HepG2 (cell line): ENCODE measurements at regions not wholly inside any gene's neighbourhood (a gene's known extent, or its start where the extent isn't known, plus 50 kb on each side); places are given as distances from the start of the nearest gene placed in this dataset.
A peak's percentile ranks its signal among the peaks of the same experiment; 100 is the strongest.

ENCODE experiments used
- ATAC-seq: fragments of 200-7000 bp; cut with Tn5 transposase; 3 replicates; pipeline ENCODE4 v1.9.1; 2020; ENCODE audit warnings: mild to moderate bottlenecking, moderate library complexity
- BruUV-seq: library from RNA; stranded (reverse); fragments of 400-500 nt; replicated peaks from 2 replicates; lab custom pipeline; 2021; lab: Mats Ljungman, UMichigan
- CTCF ChIA-PET: fragments of 300-600 bp; formaldehyde crosslinking; extraction: SDS; loops from one replicate; lab custom pipeline; 2021; ENCODE audit warnings: low total read pairs, inconsistent platforms, low intra/inter-chr PET ratio; lab: Yijun Ruan, JAX
- POLR2A ChIA-PET: fragments of 350-600 bp; sonication (Branson Sonifier 250); formaldehyde crosslinking; loops from one replicate; lab custom pipeline; 2020; ENCODE audit warnings: antibody characterized with exemption, inconsistent platforms; lab: Yijun Ruan, JAX
- DNase-seq: peaks from one replicate; pipeline ENCODE4 v3.0.0-alpha.2; 2015; ENCODE audit warnings: low spot score
- FAIRE-seq: peaks from 3 replicates; lab custom pipeline; 2011; peaks lifted over from hg19 to GRCh38; lab: Jason Lieb, UNC
- H2AFZ ChIP-seq: one replicate; pipeline ENCODE4 v1.6.1; 2011; ENCODE audit warnings: low read length, inconsistent platforms
- H3K27ac ChIP-seq: fragments of 300-600 bp; 3 replicates; pipeline ENCODE4 v1.8.0; 2011; ENCODE audit warnings: mixed run types, mild to moderate bottlenecking, mixed read lengths, low read length, inconsistent platforms; ENCODE audit not compliant: insufficient read depth; ENCODE audit errors: extremely low read length
- H3K27me3 ChIP-seq, 2 experiments: fragments of 200-600 bp in 1 of 2; 2 replicates in 1 of 2; 3 replicates in 1 of 2; pipeline versions ENCODE4 v1.6.0 to v1.8.0; 2011; ENCODE audit warnings: low read length in 2 of 2, mild to moderate bottlenecking in 2 of 2, moderate library complexity in 2 of 2, inconsistent platforms in 1 of 2; ENCODE audit not compliant: insufficient read depth in 2 of 2, control insufficient read depth in 1 of 2
- H3K36me3 ChIP-seq, 2 experiments: fragments of 200-600 bp in 1 of 2; replicated peaks in 1 of 2; 2 replicates in 1 of 2; 3 replicates in 1 of 2; pipeline versions ENCODE4 v1.5.1 to v1.8.0; 2011; ENCODE audit warnings: low read length in 2 of 2, inconsistent platforms in 1 of 2; ENCODE audit not compliant: insufficient read depth in 2 of 2, control insufficient read depth in 1 of 2
- H3K4me1 ChIP-seq: 2 replicates; pipeline ENCODE4 v1.5.1; 2012; ENCODE audit warnings: low read length, inconsistent platforms; ENCODE audit not compliant: insufficient read depth
- H3K4me2 ChIP-seq: 2 replicates; pipeline ENCODE4 v1.6.0; 2011; ENCODE audit warnings: low read depth, low read length, inconsistent platforms
- H3K4me3 ChIP-seq, 3 experiments: fragments of 200-600 bp in 1 of 3; sonication (generic), shearing (Covaris generic) in 1 of 3; replicated peaks in 1 of 3; 2 replicates each; pipeline ENCODE4 v1.5.1; 2011 to 2016; ENCODE audit warnings: low read length in 3 of 3, inconsistent platforms in 2 of 3, low read depth in 2 of 3, mild to moderate bottlenecking in 2 of 3, control low read depth in 1 of 3, mixed read lengths in 1 of 3; ENCODE audit not compliant: insufficient read depth in 1 of 3
- H3K79me2 ChIP-seq: one replicate; pipeline ENCODE4 v1.6.1; 2011; ENCODE audit warnings: low read length, inconsistent platforms; ENCODE audit not compliant: insufficient read depth
- H3K9ac ChIP-seq: 2 replicates; pipeline ENCODE4 v1.6.0; 2011; ENCODE audit warnings: mild to moderate bottlenecking, low read depth, low read length, inconsistent platforms; ENCODE audit not compliant: insufficient read depth
- H3K9me3 ChIP-seq: 2 replicates; pipeline ENCODE4 v1.5.1; 2012; ENCODE audit warnings: mild to moderate bottlenecking, low read length
- H4K20me1 ChIP-seq: 2 replicates; pipeline ENCODE4 v1.6.0; 2011; ENCODE audit warnings: inconsistent platforms, mild to moderate bottlenecking, low read length, moderate library complexity; ENCODE audit not compliant: insufficient read depth
- AGO2 ChIP-seq: fragments of 200-400 bp; formaldehyde crosslinking; optimal IDR thresholded peaks from 2 replicates; pipeline ENCODE3; 2017; ENCODE audit warnings: mild to moderate bottlenecking, low read depth, low read length, moderate library complexity
- ARHGAP35 ChIP-seq: sonication (generic); formaldehyde crosslinking; IDR thresholded peaks from 2 replicates; pipeline ENCODE4 v1.9.0; 2022; ENCODE audit warnings: mild to moderate bottlenecking, inconsistent platforms, moderate library complexity, missing genetic modification reagents, borderline replicate concordance
- E2F5 ChIP-seq: sonication (generic); formaldehyde crosslinking; conservative IDR thresholded peaks from 2 replicates; pipeline ENCODE4 v1.4.0; 2020; ENCODE audit warnings: missing genetic modification reagents
- STAG1 ChIP-seq: sonication (generic); formaldehyde crosslinking; IDR thresholded peaks from 2 replicates; pipeline ENCODE4 v1.4.0; 2020; ENCODE audit warnings: missing genetic modification reagents
- WGBS: methylation state at CpG from one replicate; pipeline ENCODE4 v1.1.6; 2017; ENCODE audit warnings: low lambda C conversion rate; 5-methylcytosine and 5-hydroxymethylcytosine counted together
- in situ Hi-C: cut with HindIII; loops from 2 replicates; pipeline ENCODE4 v1.10.0; 2017; ENCODE audit warnings: low pct_unique_long_range_greater_than_20kb; ENCODE audit not compliant: extremely low pct_ligation_motif_present
- intact Hi-C: fragments of 100-400 bp; cut with micrococcal nuclease; formaldehyde crosslinking; loops from one replicate; pipeline ENCODE4 v1.10.0; 2022; ENCODE audit not compliant: unreplicated experiment

- Histone ChIP-seq H2AFZ (peak overlapping the region; percentile 15), H3K4me2 (no peak overlapping the region), H3K9me3 (no peaks in the 10 kb centered on the region), H3K27me3 (no peaks in the 10 kb centered on the region), H3K27ac (no peak overlapping the region), H4K20me1 (no peaks in the 10 kb centered on the region), H3K79me2 (no peaks in the 10 kb centered on the region), H3K9ac (no peak overlapping the region), H3K4me1 (no peaks in the 10 kb centered on the region), H3K36me3 (no peaks in the 10 kb centered on the region), H3K4me3 (no peak overlapping the region)
- no peak for TF ChIP-seq E2F5 (CRISPR knock-in tag)
- TF ChIP-seq STAG1 (CRISPR knock-in tag): peak; percentile 8; the same call in 1 of the 2 replicates
- in situ Hi-C loops: no loop called here
- ATAC-seq (no peak; the same call in 2 of the 3 replicates), DNase-seq (no peak), FAIRE-seq (no peak)
- 33% methylated on average over 5 of the region's 5 CpGs for WGBS
- BruUV-seq: no TSS peak
- CTCF ChIA-PET: no interaction called here
- intact Hi-C loops: no loop called here
- POLR2A ChIA-PET: no interaction called here
These were observed 448.1 kb upstream of the PODXL start for GRCh38 chr7:132004529-132004928.

DNA sequence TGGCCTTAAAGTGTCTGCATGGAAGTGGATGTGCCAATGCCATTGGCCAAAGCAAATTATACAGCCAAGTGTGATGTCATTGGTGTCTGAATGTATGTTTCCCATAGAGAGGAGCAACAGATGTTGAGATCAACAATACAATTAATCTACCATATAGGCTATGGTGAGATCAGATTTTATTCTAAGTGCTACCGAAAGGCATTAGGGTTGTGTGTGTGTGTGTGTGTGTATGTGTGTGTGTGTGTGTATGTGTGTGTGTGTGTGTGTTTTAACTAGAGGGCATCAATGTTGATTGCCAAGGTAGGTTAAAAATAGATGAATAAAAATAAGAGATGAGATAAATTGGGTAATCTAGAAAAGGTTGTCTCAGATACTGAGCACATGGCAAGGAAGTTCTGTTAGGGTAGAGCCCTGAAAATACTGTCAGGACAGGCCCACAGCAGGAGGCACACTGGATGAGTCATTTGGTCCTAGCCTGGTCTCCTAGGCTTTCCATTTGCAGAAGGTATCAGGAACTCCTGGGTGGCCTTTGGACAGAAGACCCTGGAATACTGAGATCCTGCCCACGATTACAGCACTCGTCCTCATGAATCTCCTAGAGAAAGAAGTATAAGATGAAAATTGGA is 446.0 kb upstream of the PODXL start:
- Histone ChIP-seq H3K27ac (no peak overlapping the region), H4K20me1 (no peaks in the 10 kb centered on the region), H3K4me3 (no peak overlapping the region), H3K4me2 (no peak overlapping the region), H3K27me3 (no peaks in the 10 kb centered on the region; a peak in 1 of 5 replicates), H3K9me3 (no peaks in the 10 kb centered on the region), H3K36me3 (no peaks in the 10 kb centered on the region), H3K79me2 (no peaks in the 10 kb centered on the region), H2AFZ (no peak overlapping the region), H3K4me1 (no peaks in the 10 kb centered on the region), H3K9ac (no peak overlapping the region)
- WGBS: 1% methylated on average over 3 of the region's 3 CpGs
- BruUV-seq: no TSS peak
- no peak for TF ChIP-seq ARHGAP35 (CRISPR knock-in tag)
- no peak for TF ChIP-seq AGO2
- ATAC-seq (no peak), FAIRE-seq (no peak), DNase-seq (no peak)
- intact Hi-C loops (no loop called here), in situ Hi-C loops (no loop called here)
- ChIA-PET CTCF (no interaction called here), POLR2A (no interaction called here)
